HG03378 (cell line): ENCODE measurements at regions not wholly inside any gene's neighbourhood (a gene's known extent, or its start where the extent isn't known, plus 50 kb on each side); places are given as distances from the start of the nearest gene placed in this dataset.
A peak's percentile ranks its signal among the peaks of the same experiment; 100 is the strongest.
"Not testable (repeated sequence)": the region's sequence is repeated elsewhere in the genome, so short reads cannot be mapped to it uniquely, and the experiment has no call there.

Experiments used
- ATAC-seq: cut with Tn5 transposase; IDR thresholded peaks from one replicate; pipeline ENCODE4 v1.9.1; 2021; ENCODE audit warnings: mild to moderate bottlenecking, moderate library complexity; ENCODE audit not compliant: unreplicated experiment

- no peak for ATAC-seq
These were observed 124.7 kb upstream of the TNRC6C start for GRCh38 chr17:77833769-77834168.

GRCh38 chr17:77834170-77835115 lies 124.1 kb upstream of the TNRC6C start:
- no peak for ATAC-seq

GRCh38 chr17:77836557-77837041 lies 121.9 kb upstream of the TNRC6C start:
- ATAC-seq, result no peak

GRCh38 chr17:77837072-77837471 lies 121.4 kb upstream of the TNRC6C start:
- not testable (repeated sequence) for ATAC-seq

GRCh38 chr17:77837917-77838316 lies 120.6 kb upstream of the TNRC6C start:
- no peak for ATAC-seq

- no peak for ATAC-seq
These were observed 119.5 kb upstream of the TNRC6C start for GRCh38 chr17:77838748-77839697.

- no peak for ATAC-seq
These were observed 118.6 kb upstream of the TNRC6C start for GRCh38 chr17:77839698-77840512.

- no peak for ATAC-seq
These were observed 117.9 kb upstream of the TNRC6C start for GRCh38 chr17:77840513-77841165.

GRCh38 chr17:77841742-77842527 lies 116.6 kb upstream of the TNRC6C start:
- no peak for ATAC-seq

- no peak for ATAC-seq
These were observed 115.9 kb upstream of the TNRC6C start for GRCh38 chr17:77842528-77843147.

GRCh38 chr17:77843255-77843895 lies 115.1 kb upstream of the TNRC6C start:
- ATAC-seq, result peak; percentile 63

GRCh38 chr17:77843896-77844295 lies 114.6 kb upstream of the TNRC6C start:
- ATAC-seq, result no peak

- no peak for ATAC-seq
These were observed 113.8 kb upstream of the TNRC6C start for GRCh38 chr17:77844681-77845080.

GRCh38 chr17:77845541-77846225 lies 112.8 kb upstream of the TNRC6C start:
- no peak for ATAC-seq

GRCh38 chr17:77846531-77847085 lies 111.9 kb upstream of the TNRC6C start:
- ATAC-seq, result no peak

GRCh38 chr17:77847221-77848085 lies 111.0 kb upstream of the TNRC6C start:
- no peak for ATAC-seq
